Bronchial epithelial cell (primary cell): ENCODE measurements at regions not wholly inside any gene's neighbourhood (a gene's known extent, or its start where the extent isn't known, plus 50 kb on each side); places are given as distances from the start of the nearest gene placed in this dataset.

Experiments
- DNase-seq: peaks from one replicate; pipeline ENCODE4 v3.0.0-alpha.2; 2010; ENCODE audit warnings: low read depth
- FAIRE-seq: peaks from 2 replicates; lab custom pipeline; 2011; peaks lifted over from hg19 to GRCh38; lab: Jason Lieb, UNC
- H3K27me3 ChIP-seq: 2 replicates; pipeline ENCODE4 v1.5.1; 2011; ENCODE audit warnings: low read length; ENCODE audit not compliant: control insufficient read depth, insufficient read depth
- H3K36me3 ChIP-seq: 2 replicates; pipeline ENCODE4 v1.5.1; 2011; ENCODE audit warnings: low read length; ENCODE audit not compliant: control insufficient read depth, insufficient read depth
- H3K4me3 ChIP-seq: 2 replicates; pipeline ENCODE4 v1.5.1; 2011; ENCODE audit warnings: mild to moderate bottlenecking, low read depth, low read length, control low read depth
- TF ChIP-seq, protein P1 (sequence below): IDR thresholded peaks from 2 replicates; pipeline ENCODE4 v1.5.1; 2011; ENCODE audit warnings: mild to moderate bottlenecking, moderate library complexity, low read length, control low read depth, inconsistent platforms; ENCODE audit not compliant: insufficient read depth, severe bottlenecking

DNA sequence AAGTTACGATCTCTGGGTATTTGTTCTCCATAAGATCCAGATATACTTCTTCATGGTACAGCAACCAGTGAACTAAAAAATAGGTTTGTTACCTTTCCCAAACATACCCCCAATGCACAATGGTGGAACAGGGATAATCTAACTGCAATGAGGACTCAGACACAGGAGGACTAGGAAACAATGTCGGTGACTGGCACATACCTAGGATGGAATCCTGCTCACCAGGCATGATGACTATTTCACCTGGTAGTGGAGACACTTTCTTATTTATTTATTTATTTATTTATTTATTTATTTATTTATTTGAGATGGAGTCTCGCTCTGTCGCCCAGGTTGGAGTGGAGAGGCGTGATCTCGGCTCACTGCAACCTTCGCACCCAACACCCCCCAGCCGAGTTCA, 159.9 kb upstream of the CCNH start:
- FAIRE-seq (no peak), DNase-seq (no peak)
- Histone ChIP-seq H3K27me3 (no peaks in the 10 kb centered on the region), H3K4me3 (no peak overlapping the region), H3K36me3 (no peaks in the 10 kb centered on the region)
- TF ChIP-seq, protein P1, sequence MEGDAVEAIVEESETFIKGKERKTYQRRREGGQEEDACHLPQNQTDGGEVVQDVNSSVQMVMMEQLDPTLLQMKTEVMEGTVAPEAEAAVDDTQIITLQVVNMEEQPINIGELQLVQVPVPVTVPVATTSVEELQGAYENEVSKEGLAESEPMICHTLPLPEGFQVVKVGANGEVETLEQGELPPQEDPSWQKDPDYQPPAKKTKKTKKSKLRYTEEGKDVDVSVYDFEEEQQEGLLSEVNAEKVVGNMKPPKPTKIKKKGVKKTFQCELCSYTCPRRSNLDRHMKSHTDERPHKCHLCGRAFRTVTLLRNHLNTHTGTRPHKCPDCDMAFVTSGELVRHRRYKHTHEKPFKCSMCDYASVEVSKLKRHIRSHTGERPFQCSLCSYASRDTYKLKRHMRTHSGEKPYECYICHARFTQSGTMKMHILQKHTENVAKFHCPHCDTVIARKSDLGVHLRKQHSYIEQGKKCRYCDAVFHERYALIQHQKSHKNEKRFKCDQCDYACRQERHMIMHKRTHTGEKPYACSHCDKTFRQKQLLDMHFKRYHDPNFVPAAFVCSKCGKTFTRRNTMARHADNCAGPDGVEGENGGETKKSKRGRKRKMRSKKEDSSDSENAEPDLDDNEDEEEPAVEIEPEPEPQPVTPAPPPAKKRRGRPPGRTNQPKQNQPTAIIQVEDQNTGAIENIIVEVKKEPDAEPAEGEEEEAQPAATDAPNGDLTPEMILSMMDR, result no peak

- TF ChIP-seq, protein P1, result no peak
- FAIRE-seq, result no peak
Measured at GRCh38 chr5:87572090-87572489, 159.4 kb upstream of the CCNH start.

DNA sequence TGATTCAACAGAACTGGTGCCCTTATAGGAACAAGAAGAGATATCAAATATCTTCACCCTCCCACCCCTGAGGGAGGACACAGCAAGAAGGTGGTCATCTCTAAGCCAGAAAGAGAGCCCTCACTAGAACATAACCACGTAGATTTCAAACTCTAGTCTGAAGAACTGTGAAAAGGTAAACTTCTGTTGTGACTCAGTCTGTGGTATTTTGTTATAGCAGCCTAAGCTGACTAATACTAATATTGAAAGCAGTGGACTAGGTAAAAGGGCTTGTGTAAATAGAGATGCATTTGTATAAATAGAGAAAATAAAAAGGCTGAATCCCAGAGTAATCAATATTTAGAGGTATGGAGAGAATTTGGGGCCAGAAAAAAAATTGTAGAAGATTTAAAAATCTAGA, 157.6 kb upstream of the CCNH start:
- Histone ChIP-seq H3K27me3 (no peaks in the 10 kb centered on the region), H3K4me3 (no peak overlapping the region), H3K36me3 (no peaks in the 10 kb centered on the region)
- TF ChIP-seq, protein P1, result no peak
- FAIRE-seq (no peak), DNase-seq (no peak)

More at GRCh38 chr5:87572090-87572489, 159.4 kb upstream of the CCNH start:
- H3K27me3 ChIP-seq, result no peaks in the 10 kb centered on the region
- H3K4me3 ChIP-seq, result no peak overlapping the region
- DNase-seq, result no peak
- H3K36me3 ChIP-seq, result no peaks in the 10 kb centered on the region

DNA sequence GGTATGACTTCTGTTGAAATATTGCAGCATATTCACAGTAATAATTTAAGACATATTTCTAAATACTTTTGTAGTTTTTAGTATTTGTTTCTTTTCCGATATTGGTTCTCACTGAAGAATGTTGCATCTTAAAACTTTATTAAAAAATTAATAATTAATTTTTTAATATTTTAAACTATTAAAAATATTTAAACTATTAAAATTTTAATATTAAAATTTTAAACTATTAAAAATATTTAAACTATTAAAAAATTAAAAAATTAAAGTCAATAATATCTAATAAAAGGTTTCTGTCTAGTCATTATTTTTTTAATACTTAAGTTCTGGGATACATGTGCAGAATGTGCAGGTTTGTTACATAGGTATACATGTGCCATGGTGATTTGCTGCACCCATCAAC, 149.3 kb upstream of the CCNH start:
- TF ChIP-seq, protein P1, result no peak
- Histone ChIP-seq H3K27me3 (no peaks in the 10 kb centered on the region), H3K4me3 (no peak overlapping the region), H3K36me3 (no peaks in the 10 kb centered on the region)
- FAIRE-seq (no peak), DNase-seq (no peak)

GRCh38 chr5:87560528-87560927, 147.8 kb upstream of the CCNH start:
- no peaks in the 10 kb centered on the region for H3K36me3 ChIP-seq
- FAIRE-seq, result no peak
- no peak for DNase-seq

GRCh38 chr5:87551911-87552310, 139.2 kb upstream of the CCNH start:
- TF ChIP-seq, protein P1, result no peak
- FAIRE-seq, result no peak

More at GRCh38 chr5:87560528-87560927, 147.8 kb upstream of the CCNH start:
- H3K27me3 ChIP-seq, result no peaks in the 10 kb centered on the region
- no peak overlapping the region for H3K4me3 ChIP-seq
- TF ChIP-seq, protein P1, result no peak

More at GRCh38 chr5:87551911-87552310, 139.2 kb upstream of the CCNH start:
- H3K36me3 ChIP-seq, result no peaks in the 10 kb centered on the region
- no peaks in the 10 kb centered on the region for H3K27me3 ChIP-seq
- no peak overlapping the region for H3K4me3 ChIP-seq
- no peak for DNase-seq
